Neuronal stem cell (in vitro differentiated cells): ENCODE measurements at regions not wholly inside any gene's neighbourhood (a gene's known extent, or its start where the extent isn't known, plus 50 kb on each side); places are given as distances from the start of the nearest gene placed in this dataset.
A peak's percentile ranks its signal among the peaks of the same experiment; 100 is the strongest.

ENCODE experiments used
- DNase-seq: peaks from one replicate; pipeline ENCODE4 v3.0.0-alpha.2; 2013; ENCODE audit warnings: low spot score
- H2AFZ ChIP-seq: one replicate; pipeline ENCODE4 v1.6.1; 2013; ENCODE audit warnings: mild to moderate bottlenecking, low read length, inconsistent platforms
- H2AK5ac ChIP-seq: 2 replicates; pipeline ENCODE4 v1.6.1; 2013; ENCODE audit warnings: low read depth, mild to moderate bottlenecking, inconsistent platforms, low read length, moderate library complexity, mixed read lengths
- H2BK120ac ChIP-seq: 2 replicates; pipeline ENCODE4 v1.6.1; 2013; ENCODE audit warnings: low read depth, mild to moderate bottlenecking, inconsistent platforms, low read length, moderate library complexity, mixed read lengths
- H2BK12ac ChIP-seq: one replicate; pipeline ENCODE4 v1.6.1; 2013; ENCODE audit warnings: low read length, inconsistent platforms
- H2BK15ac ChIP-seq: 2 replicates; pipeline ENCODE4 v1.6.1; 2013; ENCODE audit warnings: mild to moderate bottlenecking, low read length, inconsistent platforms, mixed read lengths
- H2BK5ac ChIP-seq: one replicate; pipeline ENCODE4 v1.6.1; 2013; ENCODE audit warnings: inconsistent platforms, mild to moderate bottlenecking, low read length, moderate library complexity
- H3K14ac ChIP-seq: one replicate; pipeline ENCODE4 v1.6.1; 2013; ENCODE audit warnings: low read length, inconsistent platforms
- H3K18ac ChIP-seq: 2 replicates; pipeline ENCODE4 v1.6.1; 2013; ENCODE audit warnings: low read length, inconsistent platforms
- H3K23ac ChIP-seq: 2 replicates; pipeline ENCODE4 v1.6.1; 2013; ENCODE audit warnings: low read depth, mild to moderate bottlenecking, mixed read lengths, low read length, inconsistent platforms; ENCODE audit not compliant: poor library complexity
- H3K27ac ChIP-seq: replicated peaks from 3 replicates; pipeline ENCODE4 v1.5.1; 2013; ENCODE audit warnings: low read length, inconsistent platforms
- H3K27me3 ChIP-seq, 3 experiments: 2 replicates each; pipeline ENCODE4 v1.6.1; 2013; ENCODE audit warnings: low read length in 3 of 3, mild to moderate bottlenecking in 2 of 3, inconsistent platforms in 1 of 3, low read depth in 1 of 3, mixed read lengths in 1 of 3, moderate library complexity in 1 of 3; ENCODE audit not compliant: control insufficient read depth in 3 of 3, insufficient read depth in 3 of 3
- H3K36me3 ChIP-seq, 2 donors: replicated peaks in 1 of 2; 2 replicates each; pipeline ENCODE4 v1.6.1; 2013; ENCODE audit warnings: low read length in 2 of 2; ENCODE audit not compliant: control insufficient read depth in 2 of 2, insufficient read depth in 2 of 2
- H3K4ac ChIP-seq: 2 replicates; pipeline ENCODE4 v1.6.1; 2013; ENCODE audit warnings: inconsistent platforms, mild to moderate bottlenecking, low read length, moderate library complexity
- H3K4me1 ChIP-seq, 2 donors: 1 replicate in 1 of 2; 2 replicates in 1 of 2; pipeline ENCODE4 v1.6.1; 2013; ENCODE audit warnings: low read length in 2 of 2, low read depth in 1 of 2; ENCODE audit not compliant: control insufficient read depth in 2 of 2, insufficient read depth in 1 of 2
- H3K4me2 ChIP-seq: one replicate; pipeline ENCODE4 v1.6.1; 2013; ENCODE audit warnings: mild to moderate bottlenecking, low read length, inconsistent platforms; ENCODE audit not compliant: insufficient read depth, poor library complexity, severe bottlenecking
- H3K4me3 ChIP-seq, 2 donors: 2 replicates each; pipeline ENCODE4 v1.5.1; 2013; ENCODE audit warnings: low read length in 2 of 2, mild to moderate bottlenecking in 2 of 2, inconsistent platforms in 1 of 2, moderate library complexity in 1 of 2
- H3K79me1 ChIP-seq: one replicate; pipeline ENCODE4 v1.6.1; 2013; ENCODE audit warnings: low read depth, mild to moderate bottlenecking, inconsistent platforms, low read length, moderate library complexity
- H3K9ac ChIP-seq: one replicate; pipeline ENCODE4 v1.6.1; 2013; ENCODE audit warnings: mild to moderate bottlenecking, low read depth, low read length, inconsistent platforms; ENCODE audit not compliant: poor library complexity
- H3K9me3 ChIP-seq, 2 donors: replicated peaks in 1 of 2; 2 replicates each; pipeline versions ENCODE3 to v1.6.1; 2013; ENCODE audit warnings: low read length in 2 of 2, mild to moderate bottlenecking in 2 of 2, inconsistent platforms in 1 of 2, low read depth in 1 of 2, mixed read lengths in 1 of 2, moderate library complexity in 1 of 2; ENCODE audit not compliant: control insufficient read depth in 2 of 2, insufficient read depth in 1 of 2
- H4K8ac ChIP-seq: one replicate; pipeline ENCODE4 v1.6.1; 2013; ENCODE audit warnings: low read depth, mild to moderate bottlenecking, inconsistent platforms, low read length, moderate library complexity
- H4K91ac ChIP-seq: one replicate; pipeline ENCODE4 v1.6.1; 2013; ENCODE audit warnings: low read length, low read depth, mild to moderate bottlenecking, inconsistent platforms; ENCODE audit not compliant: poor library complexity
- WGBS, 2 donors: extraction: QIAGEN DNeasy Blood & Tissue Kit; methylation state at CpG; one replicate each; pipeline ENCODE4 v1.1.7; 2013; ENCODE audit warnings: missing lambda C conversion rate in 2 of 2, mixed read lengths in 1 of 2; ENCODE audit not compliant: insufficient read length in 2 of 2, insufficient replicate concordance in 1 of 2; ENCODE audit errors: extremely low coverage in 2 of 2; 5-methylcytosine and 5-hydroxymethylcytosine counted together

DNA sequence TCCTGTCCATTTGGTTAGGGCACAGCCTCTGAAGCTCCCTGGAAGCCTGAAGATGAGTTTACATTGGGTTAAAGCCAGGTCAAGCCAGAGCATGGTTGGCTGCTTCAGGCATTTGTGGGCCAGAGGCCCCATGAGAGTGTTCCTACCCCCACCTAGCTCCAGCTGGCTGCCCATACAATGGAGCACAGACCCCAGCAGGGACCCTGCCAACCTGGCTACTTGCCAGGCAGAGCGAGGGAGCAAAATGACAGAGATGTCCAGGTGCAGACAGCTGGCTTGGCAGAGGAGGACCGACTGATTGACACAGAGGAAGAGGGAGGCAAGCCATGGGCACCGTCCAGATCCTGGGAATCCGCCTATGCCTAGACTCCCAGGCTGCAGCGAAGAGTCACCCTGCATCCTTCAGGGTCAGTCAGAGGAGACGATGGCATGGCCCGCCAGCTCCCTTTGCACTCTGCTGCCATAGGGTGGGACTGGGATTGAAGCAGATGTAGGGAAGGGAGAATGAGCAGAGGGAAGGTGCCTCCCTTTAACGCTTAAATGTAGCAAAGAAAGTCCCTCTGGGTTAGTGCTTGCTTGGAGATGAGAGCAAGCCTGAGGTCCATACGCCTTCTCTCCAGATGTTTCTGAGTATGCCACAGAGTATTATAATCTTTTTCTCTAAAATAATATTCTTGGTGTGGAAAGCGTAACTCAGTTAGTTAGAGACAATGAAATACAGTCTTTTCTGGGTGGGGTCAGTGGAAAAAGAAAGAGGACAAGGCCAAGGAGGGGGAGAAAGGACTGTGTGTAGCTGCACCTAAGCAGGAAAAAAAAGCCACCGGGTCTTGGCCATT, 77.6 kb upstream of the FYN start:
- WGBS, 2 donors = no CpG with 5 or more reads among the region's 11 CpGs
- Histone ChIP-seq H2BK5ac (no peak overlapping the region), H3K9ac (no peak overlapping the region), H3K4me2 (no peak overlapping the region), H2AK5ac (no peak overlapping the region), H4K8ac (no peak overlapping the region), H3K4ac (no peak overlapping the region), H3K14ac (no peak overlapping the region), H3K23ac (no peak overlapping the region), H3K27me3 (no peaks in the 10 kb centered on the region), H3K18ac (peak overlapping the region; percentile 1), H3K4me3 (no peak overlapping the region), H4K91ac (no peak overlapping the region), H2BK120ac (no peak overlapping the region), H3K36me3 (no peaks in the 10 kb centered on the region), H3K27ac (no peak overlapping the region), H3K4me1 (peaks cover 0 to 12% of the 10 kb centered on the region in 2 donors), H2BK12ac (peak overlapping the region; percentile 8), H2BK15ac (no peak overlapping the region), H2AFZ (no peak overlapping the region), H3K79me1 (no peaks in the 10 kb centered on the region), H3K9me3 (no peaks in the 10 kb centered on the region)
- no peak for DNase-seq

DNA sequence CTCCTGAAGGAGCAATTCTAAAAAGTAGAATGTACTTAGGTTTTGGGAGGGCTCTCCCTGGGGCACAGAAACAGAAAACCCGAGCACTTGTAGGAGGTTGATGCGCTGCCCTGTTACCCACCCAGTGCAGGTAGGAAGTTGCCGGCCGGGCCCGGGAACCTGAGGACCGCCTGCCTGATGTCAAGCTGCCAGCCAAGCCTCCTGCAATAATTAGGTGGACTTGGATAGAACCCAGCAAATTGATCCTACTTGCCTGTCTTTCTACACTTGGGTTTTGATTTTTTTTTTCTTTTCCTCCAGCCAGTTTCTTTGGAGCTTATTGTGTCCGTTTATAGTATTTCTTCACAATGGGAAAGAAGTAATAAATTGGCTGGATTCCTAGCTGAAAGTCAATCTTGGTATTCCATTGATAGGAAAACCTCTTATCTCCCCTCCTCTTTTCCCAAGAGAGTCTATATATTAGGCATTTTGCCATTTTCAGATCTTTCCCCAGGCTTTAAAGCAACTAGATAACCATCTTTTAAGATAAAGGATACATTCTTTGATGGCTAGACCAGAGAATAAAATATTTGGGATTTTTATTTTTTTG, 78.3 kb upstream of the FYN start:
- H3K4me1 ChIP-seq = peaks cover 0 to 12% of the 10 kb centered on the region in 2 donors
- H3K4ac ChIP-seq = no peak overlapping the region
- H3K27ac ChIP-seq = no peak overlapping the region
- no peaks in the 10 kb centered on the region for H3K27me3 ChIP-seq
- no peak overlapping the region for H2BK15ac ChIP-seq
- WGBS, 2 donors = no CpG with 5 or more reads among the region's 7 CpGs
- no peak overlapping the region for H2BK5ac ChIP-seq
- no peak overlapping the region for H3K4me2 ChIP-seq
- H4K91ac ChIP-seq = no peak overlapping the region
- no peak overlapping the region for H3K23ac ChIP-seq
- no peak overlapping the region for H3K18ac ChIP-seq
- H3K4me3 ChIP-seq = no peak overlapping the region
- H2AFZ ChIP-seq = no peak overlapping the region
- H3K9me3 ChIP-seq = no peaks in the 10 kb centered on the region
- H4K8ac ChIP-seq = no peak overlapping the region
- H2BK12ac ChIP-seq = no peak overlapping the region
- H3K14ac ChIP-seq = no peak overlapping the region
- H2BK120ac ChIP-seq = no peak overlapping the region
- no peaks in the 10 kb centered on the region for H3K79me1 ChIP-seq
- H2AK5ac ChIP-seq = no peak overlapping the region
- H3K36me3 ChIP-seq = no peaks in the 10 kb centered on the region
- DNase-seq = no peak
- no peak overlapping the region for H3K9ac ChIP-seq

DNA sequence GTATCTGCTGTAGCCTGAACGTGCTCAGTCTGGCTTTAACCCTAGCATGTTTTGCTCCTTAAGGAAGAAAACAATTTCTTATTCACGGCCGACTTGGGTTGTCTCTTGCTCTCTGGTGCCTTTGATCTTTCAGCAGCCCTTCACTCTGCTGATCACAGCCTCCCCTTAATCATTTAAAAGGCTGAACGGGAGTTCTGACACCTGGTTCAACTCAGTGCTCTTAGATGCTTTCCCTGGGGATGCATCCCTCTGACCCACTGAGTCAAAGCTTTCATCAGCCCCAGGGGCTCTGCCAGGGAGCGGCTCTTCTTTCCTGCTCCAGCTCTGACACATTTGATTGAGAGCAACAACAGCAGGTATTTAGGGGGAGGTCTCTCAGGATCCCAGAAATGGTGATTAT, 79.0 kb upstream of the FYN start:
- no peak overlapping the region for H2BK15ac ChIP-seq
- H2AFZ ChIP-seq = peak overlapping the region; percentile 56
- no peak overlapping the region for H3K23ac ChIP-seq
- no peak overlapping the region for H3K14ac ChIP-seq
- H2AK5ac ChIP-seq = no peak overlapping the region
- no peaks in the 10 kb centered on the region for H3K27me3 ChIP-seq
- no peak for DNase-seq
- no peak overlapping the region for H2BK5ac ChIP-seq
- H3K4me2 ChIP-seq = no peak overlapping the region
- H3K27ac ChIP-seq = no peak overlapping the region
- H3K36me3 ChIP-seq = no peaks in the 10 kb centered on the region
- no peak overlapping the region for H2BK12ac ChIP-seq
- WGBS, 2 donors = no CpG with 5 or more reads among the region's 5 CpGs
- H3K9me3 ChIP-seq = no peaks in the 10 kb centered on the region
- H3K18ac ChIP-seq = no peak overlapping the region
- no peak overlapping the region for H4K8ac ChIP-seq
- H3K4me1 ChIP-seq = peaks cover 0 to 12% of the 10 kb centered on the region in 2 donors
- no peak overlapping the region for H3K9ac ChIP-seq
- H3K4me3 ChIP-seq = no peak overlapping the region
- no peak overlapping the region for H4K91ac ChIP-seq
- no peaks in the 10 kb centered on the region for H3K79me1 ChIP-seq
- no peak overlapping the region for H2BK120ac ChIP-seq
- no peak overlapping the region for H3K4ac ChIP-seq

DNA sequence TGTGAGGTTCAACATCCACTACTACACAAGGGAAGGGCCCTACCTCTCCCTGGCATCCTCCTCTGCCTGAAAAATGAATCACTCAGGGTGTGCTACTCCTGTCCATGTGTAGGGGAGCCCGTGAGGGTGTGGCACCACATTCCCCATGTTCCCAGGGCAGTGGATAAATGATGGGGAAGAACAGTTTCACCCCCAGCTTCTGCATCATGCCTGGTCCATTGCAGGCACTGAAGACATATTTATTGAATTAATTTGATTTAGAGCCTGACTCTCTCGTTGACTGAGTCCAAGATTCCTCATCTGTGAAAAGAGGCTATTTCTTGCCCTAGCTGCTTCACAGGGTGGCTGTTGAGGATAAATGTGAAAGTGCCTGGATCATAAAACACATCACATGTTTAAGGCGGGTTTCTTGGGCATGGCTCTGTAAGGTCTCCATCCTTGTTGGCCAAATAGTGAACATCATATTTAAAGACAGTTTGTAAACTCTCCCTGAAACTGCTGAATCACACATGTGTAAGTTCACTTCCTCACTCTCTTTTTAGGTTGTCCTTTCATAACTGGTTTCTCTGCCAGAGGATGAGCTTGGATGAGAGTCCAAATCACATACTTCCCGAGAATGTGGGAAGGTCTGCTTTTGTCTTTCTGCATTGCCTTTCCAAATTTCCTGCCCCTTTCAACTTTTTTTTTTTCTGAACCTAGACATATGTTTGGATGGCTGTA, 79.7 kb upstream of the FYN start:
- no peaks in the 10 kb centered on the region for H3K27me3 ChIP-seq
- H2AFZ ChIP-seq = no peak overlapping the region
- H3K9ac ChIP-seq = no peak overlapping the region
- H3K18ac ChIP-seq = no peak overlapping the region
- no peak overlapping the region for H4K91ac ChIP-seq
- H3K27ac ChIP-seq = no peak overlapping the region
- DNase-seq = no peak
- H3K4ac ChIP-seq = no peak overlapping the region
- H2BK15ac ChIP-seq = no peak overlapping the region
- H4K8ac ChIP-seq = no peak overlapping the region
- H3K14ac ChIP-seq = no peak overlapping the region
- no peak overlapping the region for H3K4me3 ChIP-seq
- no peak overlapping the region for H3K4me2 ChIP-seq
- H2BK120ac ChIP-seq = no peak overlapping the region
- no peak overlapping the region for H2AK5ac ChIP-seq
- no peaks in the 10 kb centered on the region for H3K36me3 ChIP-seq
- no peaks in the 10 kb centered on the region for H3K9me3 ChIP-seq
- H2BK12ac ChIP-seq = no peak overlapping the region
- WGBS, 2 donors = no CpG with 5 or more reads among the region's 4 CpGs
- H3K23ac ChIP-seq = no peak overlapping the region
- no peaks in the 10 kb centered on the region for H3K79me1 ChIP-seq
- H3K4me1 ChIP-seq = peaks cover 3 to 18% of the 10 kb centered on the region in 2 donors
- H2BK5ac ChIP-seq = no peak overlapping the region
